NCI-H1048 (cell line): ENCODE measurements at regions not wholly inside any gene's neighbourhood (a gene's known extent, or its start where the extent isn't known, plus 50 kb on each side); places are given as distances from the start of the nearest gene placed in this dataset.
"Not testable (repeated sequence)": the region's sequence is repeated elsewhere in the genome, so short reads cannot be mapped to it uniquely, and the experiment has no call there.

Experiments used
- DNase-seq: peaks from one replicate; lab custom pipeline; 2025; lab: John Stamatoyannopoulos, UW

- DNase-seq: peak; percentile 82
Measured at GRCh38 chr11:67805253-67806126, 131.1 kb upstream of the ALDH3B2 start.

GRCh38 chr11:67804435-67805252 is 130.2 kb upstream of the ALDH3B2 start:
- DNase-seq: not testable (repeated sequence)

GRCh38 chr11:67803519-67803918 is 129.1 kb upstream of the ALDH3B2 start:
- not testable (repeated sequence) for DNase-seq

DNA sequence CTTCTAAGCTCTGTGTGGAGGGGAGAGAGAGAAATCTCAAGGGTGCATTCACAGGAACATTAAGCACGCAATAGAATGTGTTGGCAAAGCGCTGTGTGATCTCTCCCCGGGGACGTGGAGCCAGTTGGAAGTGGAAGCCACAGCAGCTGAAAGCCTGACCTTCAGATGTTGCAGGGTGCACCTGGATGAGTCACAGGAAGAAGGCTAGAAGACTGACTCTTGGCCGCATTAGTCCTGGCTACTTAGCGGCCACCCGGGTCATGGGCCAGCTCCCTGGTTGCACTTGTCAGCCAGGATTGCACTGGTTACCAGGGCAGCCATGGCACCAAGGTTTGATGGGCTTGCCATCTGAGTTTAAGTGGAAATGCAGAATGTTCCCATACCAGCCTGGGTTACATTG is 128.6 kb upstream of the ALDH3B2 start:
- DNase-seq: not testable (repeated sequence)

GRCh38 chr11:67802623-67803022 is 128.2 kb upstream of the ALDH3B2 start:
- not testable (repeated sequence) for DNase-seq

DNA sequence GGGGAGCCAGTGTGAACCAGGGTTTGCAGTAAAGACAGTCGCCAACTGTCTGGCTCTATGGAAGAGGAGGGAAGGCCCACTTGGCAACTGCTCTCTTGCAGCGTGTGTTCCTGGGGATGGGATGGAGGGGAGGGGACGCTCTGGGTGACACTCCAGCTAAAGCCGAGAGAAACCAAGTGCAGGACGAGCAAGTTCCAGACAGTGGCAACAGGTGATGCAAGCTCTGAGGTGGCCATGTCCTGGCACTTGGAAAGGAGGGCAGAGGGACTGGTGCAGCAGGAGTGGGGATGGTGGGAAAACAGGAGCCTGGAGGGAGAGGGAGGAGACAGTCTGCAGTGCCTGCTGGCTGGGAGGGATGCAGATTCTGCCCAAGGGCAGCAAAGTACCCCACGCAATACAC is 127.0 kb upstream of the ALDH3B2 start:
- DNase-seq: not testable (repeated sequence)

- DNase-seq: not testable (repeated sequence)
Measured at GRCh38 chr11:67800591-67800990, 126.2 kb upstream of the ALDH3B2 start.

GRCh38 chr11:67799808-67800207 is 125.4 kb upstream of the ALDH3B2 start:
- DNase-seq: not testable (repeated sequence)

DNA sequence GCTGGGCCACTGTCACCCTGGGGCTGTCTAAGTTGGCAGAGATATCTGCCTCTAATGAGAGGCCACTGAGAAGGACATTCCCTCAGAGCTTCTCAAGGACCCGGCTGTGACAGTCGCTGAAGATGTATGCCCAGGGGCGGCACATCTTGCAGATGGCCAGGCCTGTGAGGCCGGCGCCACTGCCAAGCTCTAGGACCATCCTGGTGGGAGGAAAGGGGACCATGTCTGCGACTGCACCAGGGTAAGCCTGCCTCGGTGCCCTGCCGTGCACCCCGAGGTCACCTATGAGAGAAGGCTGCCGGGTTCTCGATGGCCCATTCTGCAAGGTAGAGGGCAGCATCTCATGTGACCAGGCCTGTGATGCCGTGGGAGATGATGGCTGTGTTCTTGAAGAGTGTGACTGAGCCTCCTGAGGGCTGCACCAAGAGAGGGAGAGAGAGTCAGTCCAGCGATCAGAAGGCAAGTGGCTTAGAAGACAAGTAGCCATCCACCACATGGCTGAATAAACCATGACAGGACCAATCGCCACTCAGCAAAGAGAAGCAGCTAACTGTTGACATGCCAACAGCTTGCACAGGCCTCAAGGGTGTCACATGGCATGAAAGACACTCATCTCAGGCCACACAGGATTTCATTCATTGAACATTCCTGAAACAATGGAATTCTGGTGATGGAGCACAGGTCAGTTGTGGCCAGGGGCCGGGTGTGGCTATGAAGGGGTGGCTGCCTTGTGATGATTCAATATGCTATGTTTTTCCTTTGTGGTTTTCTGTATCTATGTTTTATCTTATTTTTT is 123.5 kb upstream of the ALDH3B2 start:
- DNase-seq: not testable (repeated sequence)

- DNase-seq: no peak
Measured at GRCh38 chr11:67795746-67796145, 121.3 kb upstream of the ALDH3B2 start.

DNA sequence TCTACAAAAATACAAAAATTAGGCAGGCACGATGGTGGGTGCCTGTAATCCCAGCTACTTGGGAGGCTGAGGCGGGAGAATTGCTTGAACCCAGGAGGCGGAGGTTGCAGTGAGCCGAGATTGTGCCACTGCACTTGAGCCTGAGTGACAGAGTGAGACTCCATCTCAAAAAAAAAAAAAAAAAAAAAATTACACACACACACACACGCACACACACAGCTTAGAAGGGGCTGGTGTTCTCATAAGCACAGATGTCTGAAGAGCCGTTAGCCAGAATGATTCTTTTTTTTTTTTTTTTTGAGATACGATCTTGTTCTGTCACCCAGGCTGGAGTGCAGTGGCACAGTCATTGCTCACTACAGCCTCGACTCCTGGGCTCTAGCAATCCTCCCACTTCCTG is 119.3 kb upstream of the ALDH3B2 start:
- not testable (repeated sequence) for DNase-seq

- not testable (repeated sequence) for DNase-seq
Measured at GRCh38 chr11:67792273-67792990, 118.0 kb upstream of the ALDH3B2 start.

- DNase-seq: not testable (repeated sequence)
Measured at GRCh38 chr11:67791598-67792170, 117.3 kb upstream of the ALDH3B2 start.

GRCh38 chr11:67788341-67788695 is 113.9 kb upstream of the ALDH3B2 start:
- DNase-seq: not testable (repeated sequence)

- DNase-seq: not testable (repeated sequence)
Measured at GRCh38 chr11:67787681-67788340, 113.4 kb upstream of the ALDH3B2 start.

DNA sequence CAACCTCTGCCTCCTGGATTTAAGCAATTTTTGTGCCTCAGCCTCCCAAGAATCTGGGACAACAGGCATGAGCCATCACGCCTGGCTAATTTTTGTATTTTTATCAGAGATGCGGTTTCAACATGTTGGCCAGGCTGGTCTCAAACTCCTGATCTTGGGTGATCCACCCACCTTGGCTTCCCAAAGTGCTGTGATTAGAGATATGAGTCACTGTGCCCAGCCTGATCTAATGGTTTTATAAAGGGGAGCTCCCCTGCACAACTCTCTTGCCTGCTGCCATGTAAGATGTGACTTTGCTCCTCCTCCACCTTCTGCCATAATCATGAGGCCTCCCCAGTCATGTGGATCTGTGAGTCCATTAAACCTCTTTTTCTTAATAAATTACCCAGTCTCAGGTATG is 107.5 kb upstream of the ALDH3B2 start:
- DNase-seq: not testable (repeated sequence)

DNA sequence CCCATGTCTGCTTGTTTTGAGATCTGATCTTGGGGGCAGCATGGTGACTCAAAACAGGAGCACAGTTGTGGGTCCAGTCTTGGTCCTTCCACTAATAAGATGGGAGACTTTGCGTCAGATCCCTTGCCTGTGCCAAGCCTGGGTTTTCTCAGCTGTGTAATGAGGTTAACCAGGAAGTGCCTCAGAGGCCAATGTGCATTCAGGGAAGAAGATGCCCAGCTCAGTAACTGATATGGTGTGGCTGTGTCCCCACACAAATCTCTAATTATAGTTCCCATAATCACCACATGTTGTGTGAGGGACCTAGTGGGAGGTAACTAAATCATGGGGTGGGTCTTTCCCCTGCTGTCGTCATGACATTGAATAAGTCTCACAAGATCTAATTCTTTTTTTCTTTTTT is 107.1 kb upstream of the ALDH3B2 start:
- DNase-seq: not testable (repeated sequence)

- DNase-seq: no peak
Measured at GRCh38 chr11:67780056-67780455, 105.6 kb upstream of the ALDH3B2 start.

DNA sequence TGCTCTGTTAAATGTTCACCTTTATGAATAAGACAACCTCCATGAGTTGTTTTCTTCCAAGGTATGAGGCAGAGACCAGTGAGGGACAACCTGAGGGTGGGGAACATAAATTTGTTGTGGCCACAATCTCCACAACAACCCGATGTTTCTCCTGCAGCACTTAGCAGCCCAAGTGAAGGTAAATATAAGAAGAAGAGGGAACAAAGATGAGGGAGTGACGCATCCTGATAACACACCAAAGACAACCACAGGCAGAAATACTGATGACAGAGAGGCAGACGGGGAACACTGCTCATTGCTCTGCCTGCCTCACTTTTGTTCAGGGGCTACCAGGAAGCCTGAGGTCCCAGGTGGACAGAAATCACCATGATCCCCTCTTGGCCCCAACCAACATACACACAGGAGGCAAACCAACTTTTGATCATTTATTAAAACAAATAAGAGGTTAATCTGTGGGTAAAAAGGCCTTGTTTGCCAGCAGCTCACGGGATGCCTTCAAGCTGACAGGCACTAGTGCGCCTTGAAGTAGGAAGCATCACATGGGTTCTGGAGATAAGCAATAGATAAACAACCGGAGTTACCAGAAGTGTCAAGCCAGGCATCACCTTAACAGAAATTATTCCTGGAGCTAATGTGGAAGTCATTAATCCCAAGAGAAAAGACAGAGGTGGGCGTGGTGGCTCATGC is 104.9 kb upstream of the ALDH3B2 start:
- DNase-seq: not testable (repeated sequence)
